HEK293 (cell line): ENCODE measurements at regions not wholly inside any gene's neighbourhood (a gene's known extent, or its start where the extent isn't known, plus 50 kb on each side); places are given as distances from the start of the nearest gene placed in this dataset.

Source experiments
- CTCF ChIA-PET: fragments of 350-600 bp; formaldehyde crosslinking; extraction: SDS; loops from one replicate; lab custom pipeline; 2021; ENCODE audit warnings: antibody characterized with exemption; lab: Yijun Ruan, JAX
- POLR2A ChIA-PET: fragments of 300-600 bp; formaldehyde crosslinking; extraction: SDS; loops from one replicate; lab custom pipeline; 2020; ENCODE audit warnings: antibody characterized with exemption, inconsistent platforms; lab: Yijun Ruan, JAX
- H3K27ac ChIP-seq: fragments of 200-500 bp; sonication (Bioruptor generic); 2 replicates; pipeline ENCODE4 v1.5.1; 2014; ENCODE audit warnings: low read depth, low read length, control low read depth, inconsistent platforms; ENCODE audit errors: extremely low read depth
- H3K36me3 ChIP-seq, 2 experiments: fragments of 200-500 bp in 1 of 2; sonication (Bioruptor generic) in 1 of 2; 1 replicate in 1 of 2; 2 replicates in 1 of 2; pipeline ENCODE4 v1.5.1; 2014 to 2017; ENCODE audit warnings: inconsistent platforms in 2 of 2, low read length in 2 of 2; ENCODE audit not compliant: control insufficient read depth in 2 of 2, insufficient read depth in 1 of 2
- H3K4me1 ChIP-seq: fragments of 200-500 bp; sonication (Bioruptor generic); 2 replicates; pipeline ENCODE4 v1.5.1; 2014; ENCODE audit warnings: mild to moderate bottlenecking, low read length, inconsistent platforms; ENCODE audit not compliant: control insufficient read depth, insufficient read depth
- H3K4me3 ChIP-seq: 2 replicates; pipeline ENCODE4 v1.5.1; 2011; ENCODE audit warnings: low read depth, mild to moderate bottlenecking, control low read depth, low read length, moderate library complexity
- H3K9me3 ChIP-seq: fragments of 200-500 bp; sonication (Bioruptor generic); 2 replicates; pipeline ENCODE4 v1.5.1; 2014; ENCODE audit warnings: low read depth, low read length, inconsistent platforms; ENCODE audit not compliant: control insufficient read depth, insufficient read depth
- GLI2 ChIP-seq: fragments of 450-650 bp; formaldehyde crosslinking; IDR thresholded peaks from 2 replicates; pipeline ENCODE4; 2017; ENCODE audit warnings: missing biosample characterization, missing genetic modification characterization, low read depth, borderline replicate concordance
- KLF16 ChIP-seq: fragments of 450-650 bp; formaldehyde crosslinking; IDR thresholded peaks from 2 replicates; pipeline ENCODE4 v1.5.1; 2017; ENCODE audit warnings: missing biosample characterization, missing genetic modification characterization
- OSR2 ChIP-seq: fragments of 450-650 bp; formaldehyde crosslinking; IDR thresholded peaks from 2 replicates; pipeline ENCODE4 v1.5.1; 2016; ENCODE audit warnings: missing biosample characterization, missing genetic modification characterization
- SP3 ChIP-seq: fragments of 450-650 bp; formaldehyde crosslinking; IDR thresholded peaks from 2 replicates; pipeline ENCODE4 v1.5.1; 2016; ENCODE audit warnings: missing biosample characterization, missing genetic modification characterization
- TCF7L2 ChIP-seq: IDR thresholded peaks from 2 replicates; pipeline ENCODE4 v1.6.1; 2011; ENCODE audit warnings: low read depth, mild to moderate bottlenecking, inconsistent platforms, low read length, moderate library complexity, borderline replicate concordance
- ZBTB7A ChIP-seq: fragments of 450-650 bp; formaldehyde crosslinking; IDR thresholded peaks from 2 replicates; pipeline ENCODE4 v1.5.1; 2016; ENCODE audit warnings: low read depth, missing biosample characterization, missing genetic modification characterization
- ZFP3 ChIP-seq: fragments of 450-650 bp; formaldehyde crosslinking; IDR thresholded peaks from 2 replicates; pipeline ENCODE4 v1.5.1; 2016; ENCODE audit warnings: low read depth, missing biosample characterization, missing genetic modification characterization
- ZNF114 ChIP-seq: fragments of 450-650 bp; formaldehyde crosslinking; IDR thresholded peaks from 2 replicates; pipeline ENCODE4 v1.5.0; 2017; ENCODE audit warnings: missing biosample characterization, missing genetic modification characterization
- ZNF140 ChIP-seq: fragments of 450-650 bp; formaldehyde crosslinking; IDR thresholded peaks from 2 replicates; pipeline ENCODE4 v1.5.1; 2016; ENCODE audit warnings: missing biosample characterization, missing genetic modification characterization
- ZNF174 ChIP-seq: fragments of 450-650 bp; formaldehyde crosslinking; IDR thresholded peaks from 2 replicates; pipeline ENCODE4 v1.5.0; 2017; ENCODE audit warnings: missing biosample characterization, mild to moderate bottlenecking, missing genetic modification characterization
- ZNF2 ChIP-seq: fragments of 450-650 bp; formaldehyde crosslinking; IDR thresholded peaks from 2 replicates; pipeline ENCODE4 v1.5.1; 2016; ENCODE audit warnings: missing biosample characterization, missing genetic modification characterization
- ZNF214 ChIP-seq: fragments of 450-650 bp; formaldehyde crosslinking; IDR thresholded peaks from 2 replicates; pipeline ENCODE4 v1.5.1; 2017; ENCODE audit warnings: missing biosample characterization, mild to moderate bottlenecking, missing genetic modification characterization, borderline replicate concordance
- ZNF221 ChIP-seq: fragments of 450-650 bp; formaldehyde crosslinking; IDR thresholded peaks from 2 replicates; pipeline ENCODE4 v1.5.1; 2017; ENCODE audit warnings: missing biosample characterization, missing genetic modification characterization, borderline replicate concordance
- ZNF324 ChIP-seq: fragments of 450-650 bp; formaldehyde crosslinking; IDR thresholded peaks from 2 replicates; pipeline ENCODE4 v1.5.1; 2016; ENCODE audit warnings: missing biosample characterization, missing genetic modification characterization
- ZNF335 ChIP-seq: fragments of 450-650 bp; formaldehyde crosslinking; conservative IDR thresholded peaks from 2 replicates; pipeline ENCODE4 v1.5.1; 2016; ENCODE audit warnings: missing biosample characterization, missing genetic modification characterization
- ZNF548 ChIP-seq: fragments of 450-650 bp; formaldehyde crosslinking; IDR thresholded peaks from 2 replicates; pipeline ENCODE4 v1.5.1; 2016; ENCODE audit warnings: missing biosample characterization, missing genetic modification characterization
- ZNF549 ChIP-seq: fragments of 450-650 bp; IDR thresholded peaks from 2 replicates; pipeline ENCODE4 v1.5.1; 2018; ENCODE audit warnings: missing biosample characterization, missing genetic modification characterization, mild to moderate bottlenecking, inconsistent platforms, moderate library complexity
- ZNF626 ChIP-seq: fragments of 450-650 bp; sonication (Bioruptor Pico); formaldehyde crosslinking; IDR thresholded peaks from 2 replicates; pipeline ENCODE4 v1.5.1; 2018; ENCODE audit warnings: missing biosample characterization, missing genetic modification characterization, inconsistent platforms
- ZNF701 ChIP-seq: fragments of 450-650 bp; formaldehyde crosslinking; IDR thresholded peaks from 2 replicates; pipeline ENCODE4 v1.5.1; 2016; ENCODE audit warnings: missing biosample characterization, missing genetic modification characterization
- ZSCAN23 ChIP-seq: fragments of 450-650 bp; formaldehyde crosslinking; IDR thresholded peaks from 2 replicates; pipeline ENCODE4 v1.5.1; 2016; ENCODE audit warnings: missing biosample characterization, missing genetic modification characterization
- TF ChIP-seq, protein P1 (sequence below): fragments of 450-650 bp; formaldehyde crosslinking; IDR thresholded peaks from 2 replicates; pipeline ENCODE4 v1.5.1; 2016; ENCODE audit warnings: missing biosample characterization, missing genetic modification characterization
- TF ChIP-seq, protein P2 (sequence below): fragments of 450-650 bp; formaldehyde crosslinking; IDR thresholded peaks from 2 replicates; pipeline ENCODE4 v1.5.1; 2016; ENCODE audit warnings: missing biosample characterization, missing genetic modification characterization
- TF ChIP-seq, protein P3 (sequence below): fragments of 450-650 bp; formaldehyde crosslinking; IDR thresholded peaks from 2 replicates; pipeline ENCODE4 v1.5.1; 2016; ENCODE audit warnings: missing biosample characterization, missing genetic modification characterization
- TF ChIP-seq, protein P4 (sequence below): fragments of 450-650 bp; formaldehyde crosslinking; IDR thresholded peaks from 2 replicates; pipeline ENCODE4 v1.5.1; 2016; ENCODE audit warnings: missing biosample characterization, missing genetic modification characterization

DNA sequence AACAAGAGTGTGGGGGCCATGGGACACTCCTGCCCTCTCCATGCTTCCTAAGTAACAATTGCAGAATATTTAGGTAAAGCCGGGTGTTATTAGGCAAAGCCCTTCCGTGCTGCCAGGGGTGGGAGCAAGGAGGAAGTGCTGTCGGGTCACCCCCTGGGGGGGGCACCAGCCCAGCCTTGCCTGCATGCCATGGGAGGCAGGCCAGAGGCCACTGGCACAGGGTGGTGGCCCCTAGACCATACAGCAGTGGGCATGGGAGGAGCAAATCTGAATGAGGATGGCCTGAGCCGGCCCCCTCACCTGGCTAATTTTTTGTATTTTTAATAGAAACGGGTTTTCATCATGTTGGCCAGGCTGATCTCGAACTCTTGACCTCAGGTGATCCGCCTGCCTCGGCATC is 355.7 kb upstream of the CDH8 start:
- CTCF ChIA-PET = no interaction called here

DNA sequence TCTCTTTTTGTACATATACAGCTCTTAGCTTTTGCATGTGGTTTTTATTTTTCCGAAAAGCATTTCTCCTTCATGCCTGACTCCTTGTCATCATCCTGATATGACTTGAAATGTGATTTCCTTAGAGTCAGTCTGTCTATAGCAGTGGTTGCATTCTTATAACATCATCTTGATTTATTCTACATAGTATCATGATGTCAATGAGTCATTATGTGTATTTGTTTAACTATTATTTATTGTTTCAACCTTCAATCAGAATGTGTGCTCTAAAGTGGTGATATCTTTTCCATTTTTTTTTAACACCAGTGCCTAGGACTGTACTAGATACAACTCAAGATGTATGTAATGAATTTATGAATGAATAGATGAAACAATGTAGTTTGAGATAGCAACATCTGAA is 354.9 kb upstream of the CDH8 start:
- Histone ChIP-seq H3K36me3 (no peaks in the 10 kb centered on the region), H3K4me3 (no peak overlapping the region), H3K9me3 (no peaks in the 10 kb centered on the region), H3K4me1 (no peaks in the 10 kb centered on the region), H3K27ac (no peak overlapping the region)
- TF ChIP-seq ZNF548 (no peak), ZNF335 (no peak), ZSCAN23 (tag by site-specific recombination) (no peak), SP3 (tag by site-specific recombination) (no peak), ZNF324 (tag by site-specific recombination) (no peak), ZNF174 (tag by site-specific recombination) (no peak), ZNF214 (tag by site-specific recombination) (no peak), ZFP3 (tag by site-specific recombination) (no peak), ZNF221 (tag by site-specific recombination) (no peak), ZNF114 (tag by site-specific recombination) (no peak), ZNF549 (tag by site-specific recombination) (no peak), ZNF2 (tag by site-specific recombination) (no peak), ZNF626 (tag by site-specific recombination) (no peak), ZNF140 (tag by site-specific recombination) (no peak), TCF7L2 (no peak), KLF16 (tag by site-specific recombination) (no peak)
- TF ChIP-seq, protein P1, sequence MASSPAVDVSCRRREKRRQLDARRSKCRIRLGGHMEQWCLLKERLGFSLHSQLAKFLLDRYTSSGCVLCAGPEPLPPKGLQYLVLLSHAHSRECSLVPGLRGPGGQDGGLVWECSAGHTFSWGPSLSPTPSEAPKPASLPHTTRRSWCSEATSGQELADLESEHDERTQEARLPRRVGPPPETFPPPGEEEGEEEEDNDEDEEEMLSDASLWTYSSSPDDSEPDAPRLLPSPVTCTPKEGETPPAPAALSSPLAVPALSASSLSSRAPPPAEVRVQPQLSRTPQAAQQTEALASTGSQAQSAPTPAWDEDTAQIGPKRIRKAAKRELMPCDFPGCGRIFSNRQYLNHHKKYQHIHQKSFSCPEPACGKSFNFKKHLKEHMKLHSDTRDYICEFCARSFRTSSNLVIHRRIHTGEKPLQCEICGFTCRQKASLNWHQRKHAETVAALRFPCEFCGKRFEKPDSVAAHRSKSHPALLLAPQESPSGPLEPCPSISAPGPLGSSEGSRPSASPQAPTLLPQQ (tag by site-specific recombination) = no peak
- TF ChIP-seq, protein P2, sequence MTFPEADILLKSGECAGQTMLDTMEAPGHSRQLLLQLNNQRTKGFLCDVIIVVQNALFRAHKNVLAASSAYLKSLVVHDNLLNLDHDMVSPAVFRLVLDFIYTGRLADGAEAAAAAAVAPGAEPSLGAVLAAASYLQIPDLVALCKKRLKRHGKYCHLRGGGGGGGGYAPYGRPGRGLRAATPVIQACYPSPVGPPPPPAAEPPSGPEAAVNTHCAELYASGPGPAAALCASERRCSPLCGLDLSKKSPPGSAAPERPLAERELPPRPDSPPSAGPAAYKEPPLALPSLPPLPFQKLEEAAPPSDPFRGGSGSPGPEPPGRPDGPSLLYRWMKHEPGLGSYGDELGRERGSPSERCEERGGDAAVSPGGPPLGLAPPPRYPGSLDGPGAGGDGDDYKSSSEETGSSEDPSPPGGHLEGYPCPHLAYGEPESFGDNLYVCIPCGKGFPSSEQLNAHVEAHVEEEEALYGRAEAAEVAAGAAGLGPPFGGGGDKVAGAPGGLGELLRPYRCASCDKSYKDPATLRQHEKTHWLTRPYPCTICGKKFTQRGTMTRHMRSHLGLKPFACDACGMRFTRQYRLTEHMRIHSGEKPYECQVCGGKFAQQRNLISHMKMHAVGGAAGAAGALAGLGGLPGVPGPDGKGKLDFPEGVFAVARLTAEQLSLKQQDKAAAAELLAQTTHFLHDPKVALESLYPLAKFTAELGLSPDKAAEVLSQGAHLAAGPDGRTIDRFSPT (tag by site-specific recombination) = no peak
- CTCF ChIA-PET = no interaction called here
- POLR2A ChIA-PET = no interaction called here

More for the DNA sequence above, 355.7 kb upstream of the CDH8 start:
- POLR2A ChIA-PET = no interaction called here
- Histone ChIP-seq H3K4me1 (no peaks in the 10 kb centered on the region), H3K36me3 (no peaks in the 10 kb centered on the region), H3K9me3 (no peaks in the 10 kb centered on the region), H3K27ac (no peak overlapping the region), H3K4me3 (no peak overlapping the region)
- TF ChIP-seq OSR2 (tag by site-specific recombination) = no peak
- no peak for TF ChIP-seq ZBTB7A (tag by site-specific recombination)
- TF ChIP-seq, protein P3, sequence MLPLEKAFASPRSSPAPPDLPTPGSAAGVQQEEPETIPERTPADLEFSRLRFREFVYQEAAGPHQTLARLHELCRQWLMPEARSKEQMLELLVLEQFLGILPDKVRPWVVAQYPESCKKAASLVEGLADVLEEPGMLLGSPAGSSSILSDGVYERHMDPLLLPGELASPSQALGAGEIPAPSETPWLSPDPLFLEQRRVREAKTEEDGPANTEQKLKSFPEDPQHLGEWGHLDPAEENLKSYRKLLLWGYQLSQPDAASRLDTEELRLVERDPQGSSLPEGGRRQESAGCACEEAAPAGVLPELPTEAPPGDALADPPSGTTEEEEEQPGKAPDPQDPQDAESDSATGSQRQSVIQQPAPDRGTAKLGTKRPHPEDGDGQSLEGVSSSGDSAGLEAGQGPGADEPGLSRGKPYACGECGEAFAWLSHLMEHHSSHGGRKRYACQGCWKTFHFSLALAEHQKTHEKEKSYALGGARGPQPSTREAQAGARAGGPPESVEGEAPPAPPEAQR = no peak
- TF ChIP-seq GLI2 (tag by site-specific recombination) = no peak
- TF ChIP-seq, protein P4, sequence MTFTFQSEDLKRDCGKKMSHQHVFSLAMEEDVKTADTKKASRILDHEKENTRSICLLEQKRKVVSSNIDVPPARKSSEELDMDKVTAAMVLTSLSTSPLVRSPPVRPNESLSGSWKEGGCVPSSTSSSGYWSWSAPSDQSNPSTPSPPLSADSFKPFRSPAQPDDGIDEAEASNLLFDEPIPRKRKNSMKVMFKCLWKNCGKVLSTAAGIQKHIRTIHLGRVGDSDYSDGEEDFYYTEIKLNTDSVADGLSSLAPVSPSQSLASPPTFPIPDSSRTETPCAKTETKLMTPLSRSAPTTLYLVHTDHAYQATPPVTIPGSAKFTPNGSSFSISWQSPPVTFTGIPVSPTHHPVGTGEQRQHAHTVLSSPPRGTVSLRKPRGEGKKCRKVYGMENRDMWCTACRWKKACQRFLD (tag by site-specific recombination) = no peak
- no peak for TF ChIP-seq ZNF701 (tag by site-specific recombination)
